Lower leg skin (tissue), 3 donors: ENCODE measurements at regions not wholly inside any gene's neighbourhood (a gene's known extent, or its start where the extent isn't known, plus 50 kb on each side); places are given as distances from the start of the nearest gene placed in this dataset.

Experiments used
- POLR2A ChIP-seq, 2 donors: fragments of 450-650 bp; IDR thresholded peaks; one replicate each; pipeline ENCODE4 v1.6.1; 2016 to 2017; ENCODE audit warnings: antibody characterized with exemption in 2 of 2, mild to moderate bottlenecking in 1 of 2, moderate library complexity in 1 of 2
- TF ChIP-seq, protein P1 (sequence below), 3 donors: fragments of 450-650 bp; IDR thresholded peaks; one replicate each; pipeline ENCODE4 v1.5.1; 2016; ENCODE audit warnings: antibody characterized with exemption in 3 of 3, mild to moderate bottlenecking in 3 of 3, moderate library complexity in 2 of 3

DNA sequence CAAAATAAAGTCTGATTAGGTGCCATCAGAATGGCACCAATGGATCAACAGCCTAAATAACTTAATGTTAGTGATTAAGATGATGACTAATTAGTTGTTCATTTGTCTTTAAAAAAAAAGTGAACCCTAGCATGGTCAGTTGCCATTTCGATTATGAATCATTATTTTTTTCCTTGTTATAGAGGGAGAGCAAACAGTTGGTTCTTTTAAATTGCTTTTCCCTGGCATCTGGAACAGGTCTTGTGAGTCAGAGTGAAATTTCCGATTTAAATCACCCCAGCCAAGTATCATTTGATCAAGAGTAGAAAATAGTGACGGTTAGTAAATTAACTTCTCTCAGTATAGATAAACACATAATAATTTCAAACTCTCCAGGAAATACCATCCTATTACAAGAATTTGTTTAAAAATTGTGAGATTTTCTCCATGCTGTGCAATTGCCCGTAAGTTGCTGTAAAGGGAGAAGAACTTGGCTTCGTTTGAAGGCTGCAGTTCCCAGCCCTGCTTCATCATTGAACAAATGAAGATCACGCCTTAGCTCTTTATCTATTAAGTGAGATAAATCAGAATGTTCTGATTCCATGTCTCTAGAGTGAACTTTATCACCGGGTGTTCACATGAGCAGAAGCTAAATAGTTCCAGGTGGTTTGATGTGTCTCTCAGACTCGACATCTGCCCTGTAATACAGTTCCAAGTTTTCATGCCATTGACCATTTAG is 741.3 kb downstream of the DOK5 start:
- TF ChIP-seq, protein P1, sequence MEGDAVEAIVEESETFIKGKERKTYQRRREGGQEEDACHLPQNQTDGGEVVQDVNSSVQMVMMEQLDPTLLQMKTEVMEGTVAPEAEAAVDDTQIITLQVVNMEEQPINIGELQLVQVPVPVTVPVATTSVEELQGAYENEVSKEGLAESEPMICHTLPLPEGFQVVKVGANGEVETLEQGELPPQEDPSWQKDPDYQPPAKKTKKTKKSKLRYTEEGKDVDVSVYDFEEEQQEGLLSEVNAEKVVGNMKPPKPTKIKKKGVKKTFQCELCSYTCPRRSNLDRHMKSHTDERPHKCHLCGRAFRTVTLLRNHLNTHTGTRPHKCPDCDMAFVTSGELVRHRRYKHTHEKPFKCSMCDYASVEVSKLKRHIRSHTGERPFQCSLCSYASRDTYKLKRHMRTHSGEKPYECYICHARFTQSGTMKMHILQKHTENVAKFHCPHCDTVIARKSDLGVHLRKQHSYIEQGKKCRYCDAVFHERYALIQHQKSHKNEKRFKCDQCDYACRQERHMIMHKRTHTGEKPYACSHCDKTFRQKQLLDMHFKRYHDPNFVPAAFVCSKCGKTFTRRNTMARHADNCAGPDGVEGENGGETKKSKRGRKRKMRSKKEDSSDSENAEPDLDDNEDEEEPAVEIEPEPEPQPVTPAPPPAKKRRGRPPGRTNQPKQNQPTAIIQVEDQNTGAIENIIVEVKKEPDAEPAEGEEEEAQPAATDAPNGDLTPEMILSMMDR (IDR thresholded peaks at IDR 0.05) = no peak
- TF ChIP-seq POLR2A (IDR thresholded peaks at IDR 0.05) = no peak
